GM21526 (cell line): ENCODE measurements at regions not wholly inside any gene's neighbourhood (a gene's known extent, or its start where the extent isn't known, plus 50 kb on each side); places are given as distances from the start of the nearest gene placed in this dataset.

Experiments
- ATAC-seq: cut with Tn5 transposase; IDR thresholded peaks from one replicate; pipeline ENCODE4 v1.9.1; 2021; ENCODE audit warnings: moderate library complexity; ENCODE audit not compliant: unreplicated experiment, low FRiP score

DNA sequence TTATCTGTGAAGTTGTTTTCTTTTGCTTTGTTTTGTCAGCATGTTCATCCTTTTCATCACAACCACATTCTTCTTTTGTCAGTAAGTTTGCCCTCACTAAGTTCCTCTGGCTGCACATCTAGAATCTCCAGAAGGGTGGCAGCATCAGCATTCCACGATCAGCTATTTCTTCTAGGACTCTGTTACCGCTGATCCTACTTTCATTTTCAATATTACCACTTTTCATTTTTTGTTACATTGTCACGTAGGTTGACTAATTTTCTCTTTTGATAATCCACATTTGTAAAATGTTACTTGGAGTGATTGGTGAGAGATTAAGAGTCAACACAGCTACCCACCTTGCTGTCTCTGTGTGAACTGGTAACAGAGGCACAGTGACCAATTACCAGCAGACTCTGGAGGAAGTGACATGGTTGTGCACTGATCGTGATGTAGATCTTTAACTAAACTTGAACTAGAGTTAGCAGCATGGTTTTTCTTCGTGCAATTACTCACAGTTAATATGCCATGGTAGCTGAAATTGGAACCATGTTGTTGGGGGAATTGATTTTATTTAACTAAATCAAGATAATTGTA is 307.9 kb upstream of the SLC35B3 start:
- peak; percentile 90 for ATAC-seq

- no peak for ATAC-seq
Observed at GRCh38 chr6:8739454-8739853, 304.1 kb upstream of the SLC35B3 start.

DNA sequence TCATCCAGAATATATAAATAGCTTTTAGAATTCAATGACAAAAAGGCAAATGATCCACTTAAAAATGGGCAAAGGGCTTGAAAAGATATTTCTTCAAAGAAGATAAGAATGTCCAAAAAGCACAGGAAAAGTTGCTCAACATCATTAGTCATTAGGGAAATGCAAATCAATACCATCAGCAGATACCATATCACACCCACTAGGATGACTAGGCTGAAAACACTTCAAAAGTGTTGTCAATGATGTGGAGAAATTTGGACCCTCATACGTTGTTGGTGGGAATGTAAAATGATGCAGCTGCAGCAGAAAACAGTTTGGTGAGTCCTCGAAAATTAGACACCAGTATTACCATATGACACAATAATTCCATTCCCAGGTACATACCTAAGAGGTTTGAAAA is 303.6 kb upstream of the SLC35B3 start:
- no peak for ATAC-seq

GRCh38 chr6:8736156-8736895 is 301.0 kb upstream of the SLC35B3 start:
- no peak for ATAC-seq

GRCh38 chr6:8733879-8734278 is 298.5 kb upstream of the SLC35B3 start:
- ATAC-seq: no peak

DNA sequence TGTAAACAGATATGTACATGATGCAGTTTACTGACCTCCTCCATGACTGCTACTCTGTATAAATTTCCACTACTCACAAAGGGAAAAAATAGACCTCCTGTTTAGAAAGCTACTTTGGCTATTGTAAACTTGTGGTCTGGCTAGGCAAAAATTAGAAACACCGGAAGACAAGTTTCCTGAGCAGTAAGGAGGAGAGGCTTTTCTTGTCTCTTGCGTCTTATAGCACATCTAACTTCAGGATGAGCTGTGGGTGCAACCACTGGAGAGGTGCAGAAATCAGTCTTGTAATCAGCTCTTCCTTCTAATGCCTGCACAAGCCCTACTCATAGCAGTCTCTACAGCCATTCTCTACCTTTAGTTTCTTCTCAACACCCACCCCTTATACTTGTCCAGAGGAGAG is 296.5 kb upstream of the SLC35B3 start:
- peak; percentile 59 for ATAC-seq

DNA sequence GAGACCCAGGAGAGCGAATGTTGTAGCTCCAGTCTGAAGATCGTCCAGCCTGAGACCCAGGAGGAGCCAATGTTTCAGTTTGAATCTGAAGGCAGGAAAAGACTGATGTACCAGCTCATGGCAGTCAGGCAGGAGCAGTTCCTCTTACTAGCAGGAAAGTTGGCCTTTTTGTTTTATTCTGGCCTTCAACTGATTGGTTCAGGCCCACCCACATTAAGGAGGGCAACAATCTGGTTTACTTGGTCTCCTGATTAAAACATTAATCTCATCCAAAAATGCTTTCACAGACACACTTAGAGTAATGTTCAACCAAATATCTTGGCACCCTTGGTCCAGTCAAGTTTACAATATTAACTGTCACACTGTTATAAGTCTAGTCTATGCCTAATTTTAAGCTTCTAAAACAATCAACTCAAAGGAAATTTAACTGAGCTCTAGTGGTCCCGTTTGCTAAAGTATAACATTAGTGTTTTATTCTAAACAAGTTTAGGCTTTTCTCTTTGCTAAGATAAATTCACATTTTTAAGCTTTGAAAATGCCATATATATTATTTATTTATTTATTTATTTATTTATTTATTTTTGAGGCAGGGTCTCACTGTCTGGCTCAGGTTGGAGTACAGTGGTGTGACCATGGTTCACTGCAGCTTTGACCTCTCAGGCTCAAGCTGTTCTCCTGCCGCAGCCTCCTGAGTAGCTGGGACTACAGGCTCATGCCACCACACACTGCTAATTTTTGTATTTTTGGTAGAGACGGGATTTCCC is 275.5 kb upstream of the SLC35B3 start:
- no peak for ATAC-seq

- no peak for ATAC-seq
Observed at GRCh38 chr6:8707956-8708772, 272.8 kb upstream of the SLC35B3 start.

DNA sequence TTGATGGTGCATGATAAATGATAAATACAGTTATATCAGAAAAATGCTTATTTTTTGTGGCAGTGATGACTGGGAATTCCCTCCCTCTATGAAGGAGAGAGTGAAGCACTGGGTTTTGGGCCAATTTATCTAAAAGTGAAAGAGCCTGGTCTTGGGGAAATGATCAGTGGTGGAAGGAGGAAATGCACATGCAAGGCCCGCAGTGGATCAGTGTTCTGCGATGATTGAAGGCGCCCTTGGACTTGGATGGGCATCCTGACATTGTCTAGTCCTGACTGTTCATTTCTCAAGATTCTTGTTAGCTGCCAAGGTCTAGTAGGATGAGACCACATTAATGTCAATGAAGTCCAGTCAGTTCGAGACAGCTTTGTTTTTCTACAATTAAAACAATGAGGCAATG is 272.0 kb upstream of the SLC35B3 start:
- ATAC-seq: no peak

DNA sequence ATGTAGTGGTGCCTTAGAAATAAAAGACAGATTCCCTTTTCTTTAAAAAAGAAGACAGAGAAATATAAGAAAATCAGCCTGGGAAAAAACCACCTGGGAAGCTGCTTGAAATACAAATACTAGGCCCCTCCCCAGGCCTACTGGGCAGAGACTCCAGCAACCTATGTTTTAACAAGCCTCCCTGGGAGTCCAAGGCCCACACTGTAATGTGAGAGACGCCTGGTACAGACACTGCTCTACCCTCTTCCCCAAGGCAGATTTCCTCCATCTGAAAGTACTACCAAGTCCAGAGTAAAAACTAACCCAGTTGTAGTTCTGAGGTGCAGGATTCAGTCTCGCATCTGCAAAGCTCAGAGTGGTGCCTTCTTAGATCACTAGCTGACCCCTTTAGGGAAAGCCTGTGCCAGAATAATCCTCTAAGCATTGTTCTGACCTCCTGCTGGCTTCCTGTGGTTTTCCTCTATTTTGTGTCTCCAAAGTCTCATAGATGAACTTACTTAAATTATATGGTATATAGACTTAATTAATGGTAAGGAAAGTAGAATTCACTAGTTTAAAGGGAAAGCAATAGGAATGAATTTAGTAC is 270.2 kb upstream of the SLC35B3 start:
- no peak for ATAC-seq

DNA sequence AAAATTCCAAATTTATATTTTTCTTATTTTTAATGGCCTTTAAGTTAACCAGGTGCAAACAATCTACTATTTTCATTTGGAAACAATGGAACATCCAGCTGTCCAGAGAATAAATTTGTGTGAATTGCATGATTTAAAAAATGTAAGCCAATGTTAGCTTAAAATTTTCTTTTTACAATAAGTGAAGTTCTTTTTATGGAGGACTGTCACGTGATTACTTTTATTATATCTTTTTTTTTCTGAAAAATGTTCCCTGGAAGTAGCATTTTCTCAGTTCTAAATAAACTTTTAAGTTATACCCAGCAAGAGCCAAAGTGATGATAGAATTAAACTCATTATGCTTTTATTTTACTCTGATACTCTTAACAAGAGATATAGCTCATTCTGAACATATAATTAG is 267.7 kb upstream of the SLC35B3 start:
- no peak for ATAC-seq

GRCh38 chr6:8688821-8689220 is 253.5 kb upstream of the SLC35B3 start:
- ATAC-seq: no peak

DNA sequence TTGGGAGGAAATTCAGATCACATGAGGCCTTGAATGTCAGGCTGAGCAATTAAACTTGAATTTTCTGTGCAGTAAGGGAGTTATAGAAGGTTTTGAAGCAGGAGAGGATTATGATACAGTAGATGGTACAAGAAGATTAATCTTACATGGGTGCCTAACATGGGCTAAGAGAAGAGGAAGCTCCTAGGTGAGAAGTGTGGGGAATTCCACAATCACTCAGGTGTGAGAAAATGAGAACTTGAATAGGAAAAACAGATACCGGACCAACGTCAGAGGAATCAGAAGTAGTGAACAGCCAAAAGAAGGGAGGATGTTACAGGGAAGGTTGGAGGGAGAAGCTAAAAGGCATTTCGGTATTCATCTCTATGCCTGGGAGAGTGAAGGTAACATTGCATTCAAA is 250.7 kb upstream of the SLC35B3 start:
- no peak for ATAC-seq

DNA sequence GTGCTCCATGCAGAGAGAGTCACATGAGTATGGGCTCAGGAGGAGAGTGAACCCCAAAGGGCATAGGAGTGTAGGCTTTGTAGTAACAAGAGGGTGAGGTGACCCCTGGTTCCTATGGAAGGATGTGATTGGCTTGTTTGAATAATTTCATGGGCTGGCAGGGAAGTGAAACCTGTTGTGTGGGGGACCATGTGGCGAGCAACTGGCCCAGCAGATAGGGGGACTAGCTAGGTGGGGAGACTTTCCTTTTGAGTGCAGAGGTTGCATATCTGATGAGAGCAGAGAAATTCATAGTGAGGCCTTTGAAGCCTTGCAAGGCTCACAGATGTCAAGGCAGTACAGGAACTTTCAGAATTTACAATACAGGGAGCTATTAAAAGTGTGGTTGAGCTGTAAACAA is 247.9 kb upstream of the SLC35B3 start:
- ATAC-seq: no peak

DNA sequence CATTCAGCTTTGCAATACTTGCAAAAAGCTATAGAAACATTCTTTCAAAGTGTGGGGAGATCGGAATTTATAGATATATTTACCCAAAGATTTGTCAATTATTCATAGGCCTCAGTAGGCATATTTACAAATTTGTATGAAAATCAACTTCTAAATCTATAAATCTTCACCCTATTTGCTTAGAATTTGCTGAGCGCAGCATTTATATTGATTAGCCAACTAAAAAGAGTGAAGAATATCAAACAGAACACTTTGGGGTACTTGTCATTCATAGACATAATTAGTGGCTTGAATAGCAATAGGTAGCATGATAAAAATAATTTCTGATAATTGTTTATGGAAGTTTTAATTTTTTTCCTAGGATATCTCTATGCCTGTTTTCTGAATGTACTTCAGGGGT is 244.5 kb upstream of the SLC35B3 start:
- ATAC-seq: no peak

DNA sequence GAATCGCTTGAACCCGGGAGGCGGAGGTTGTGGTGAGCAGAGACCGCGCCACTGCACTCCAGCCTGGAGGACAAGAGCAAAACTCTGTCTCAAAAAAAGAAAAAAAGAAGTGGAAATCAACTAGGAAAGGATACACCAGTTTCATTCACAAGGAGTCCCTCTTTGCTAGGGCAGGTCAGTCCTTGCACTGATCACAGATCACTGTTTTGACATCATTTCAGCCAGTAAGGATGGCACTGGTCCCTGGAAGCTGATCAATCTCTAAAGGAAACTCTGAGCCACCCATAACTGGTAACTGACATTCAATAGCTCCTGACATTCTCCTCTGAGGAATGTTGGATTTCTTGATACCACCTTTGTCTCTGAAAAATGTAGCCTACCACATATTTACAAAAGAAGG is 243.1 kb upstream of the SLC35B3 start:
- ATAC-seq: no peak

GRCh38 chr6:8674126-8674525 is 238.8 kb upstream of the SLC35B3 start:
- peak; percentile 83 for ATAC-seq

GRCh38 chr6:8672882-8673281 is 237.5 kb upstream of the SLC35B3 start:
- no peak for ATAC-seq

- ATAC-seq: no peak
Observed at GRCh38 chr6:8670792-8671191, 235.4 kb upstream of the SLC35B3 start.

GRCh38 chr6:8664700-8665099 is 229.4 kb upstream of the SLC35B3 start:
- no peak for ATAC-seq

GRCh38 chr6:8664070-8664469 is 228.7 kb upstream of the SLC35B3 start:
- no peak for ATAC-seq
